ENCODE measurements at regions not wholly inside any gene's neighbourhood (a gene's known extent, or its start where the extent isn't known, plus 50 kb on each side); places are given as distances from the start of the nearest gene placed in this dataset.

DNA sequence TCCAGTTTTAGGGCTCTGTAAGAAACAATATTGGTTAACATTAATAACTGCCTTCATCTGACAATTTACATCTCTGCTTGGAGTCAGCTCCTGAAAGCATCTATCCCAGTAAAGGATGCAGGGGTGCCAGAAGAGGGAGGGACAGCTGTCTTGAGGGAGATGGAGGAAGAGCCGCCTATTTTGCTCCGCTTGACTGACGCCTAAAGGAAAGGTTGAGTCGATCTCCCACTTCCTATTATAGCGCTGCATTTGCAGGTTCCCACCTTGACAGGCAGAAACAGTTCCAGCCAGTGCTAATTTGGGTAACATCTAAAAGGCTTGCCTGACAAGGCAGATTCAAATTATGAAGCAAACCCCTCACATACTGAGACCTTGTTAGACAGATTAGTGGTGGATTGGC is 374.6 kb downstream of the SPATA31D1 start:
- TF ChIP-seq, protein P1, sequence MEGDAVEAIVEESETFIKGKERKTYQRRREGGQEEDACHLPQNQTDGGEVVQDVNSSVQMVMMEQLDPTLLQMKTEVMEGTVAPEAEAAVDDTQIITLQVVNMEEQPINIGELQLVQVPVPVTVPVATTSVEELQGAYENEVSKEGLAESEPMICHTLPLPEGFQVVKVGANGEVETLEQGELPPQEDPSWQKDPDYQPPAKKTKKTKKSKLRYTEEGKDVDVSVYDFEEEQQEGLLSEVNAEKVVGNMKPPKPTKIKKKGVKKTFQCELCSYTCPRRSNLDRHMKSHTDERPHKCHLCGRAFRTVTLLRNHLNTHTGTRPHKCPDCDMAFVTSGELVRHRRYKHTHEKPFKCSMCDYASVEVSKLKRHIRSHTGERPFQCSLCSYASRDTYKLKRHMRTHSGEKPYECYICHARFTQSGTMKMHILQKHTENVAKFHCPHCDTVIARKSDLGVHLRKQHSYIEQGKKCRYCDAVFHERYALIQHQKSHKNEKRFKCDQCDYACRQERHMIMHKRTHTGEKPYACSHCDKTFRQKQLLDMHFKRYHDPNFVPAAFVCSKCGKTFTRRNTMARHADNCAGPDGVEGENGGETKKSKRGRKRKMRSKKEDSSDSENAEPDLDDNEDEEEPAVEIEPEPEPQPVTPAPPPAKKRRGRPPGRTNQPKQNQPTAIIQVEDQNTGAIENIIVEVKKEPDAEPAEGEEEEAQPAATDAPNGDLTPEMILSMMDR (conservative IDR thresholded peaks at IDR 0.05; ENCODE audit: control insufficient read depth, insufficient read depth, low read depth, low read length): no peak
- no peak for DNase-seq (ENCODE audit: low read depth)
- H3K4me3 ChIP-seq (ENCODE audit: control insufficient read depth, low read depth, low read length): no peak overlapping the region

DNA sequence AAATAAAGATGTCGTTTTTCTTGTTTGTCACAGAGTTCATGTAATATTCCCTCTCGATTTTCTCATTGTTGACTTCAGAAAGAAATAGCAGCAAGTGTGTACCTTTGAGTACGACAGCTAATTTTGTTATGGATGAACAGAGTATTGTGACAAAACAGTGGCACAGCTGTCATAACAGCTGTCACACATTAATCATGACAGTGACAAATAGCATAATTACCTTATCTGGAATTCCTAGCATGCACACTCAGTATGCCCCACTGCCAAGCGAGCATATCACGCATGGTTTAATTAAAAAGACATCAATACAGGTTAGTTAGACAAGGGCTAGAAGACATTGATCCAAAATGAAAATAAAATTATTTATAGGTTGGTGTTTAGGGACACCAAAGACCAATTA is 375.1 kb downstream of the SPATA31D1 start:
- DNase-seq (ENCODE audit: low read depth): no peak
- no peak overlapping the region for H3K4me3 ChIP-seq (ENCODE audit: control insufficient read depth, low read depth, low read length)
- TF ChIP-seq, protein P1 (conservative IDR thresholded peaks at IDR 0.05; ENCODE audit: control insufficient read depth, insufficient read depth, low read depth, low read length): no peak

DNA sequence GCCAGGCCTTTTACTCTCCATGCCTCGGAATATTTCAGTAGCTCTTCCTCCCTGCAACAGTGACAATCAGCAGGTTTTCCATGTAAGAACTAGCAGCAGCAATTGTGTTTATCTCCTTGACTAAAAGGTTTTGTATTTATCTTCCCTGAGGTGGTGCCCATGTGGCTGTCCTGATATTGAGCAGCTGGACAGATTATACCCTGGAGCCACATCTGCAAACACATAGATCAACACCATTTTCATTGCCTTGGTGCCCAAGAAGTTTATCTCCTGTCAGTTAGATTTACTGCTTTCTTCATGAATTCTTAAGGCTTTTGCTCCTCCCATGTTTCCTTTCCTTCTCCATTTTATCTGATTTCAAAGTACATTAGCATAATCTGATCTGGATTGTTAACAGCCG is 378.4 kb downstream of the SPATA31D1 start:
- H3K4me3 ChIP-seq (ENCODE audit: control insufficient read depth, low read depth, low read length): no peak overlapping the region
- no peak for DNase-seq (ENCODE audit: low read depth)
- TF ChIP-seq, protein P1 (conservative IDR thresholded peaks at IDR 0.05; ENCODE audit: control insufficient read depth, insufficient read depth, low read depth, low read length): no peak

DNA sequence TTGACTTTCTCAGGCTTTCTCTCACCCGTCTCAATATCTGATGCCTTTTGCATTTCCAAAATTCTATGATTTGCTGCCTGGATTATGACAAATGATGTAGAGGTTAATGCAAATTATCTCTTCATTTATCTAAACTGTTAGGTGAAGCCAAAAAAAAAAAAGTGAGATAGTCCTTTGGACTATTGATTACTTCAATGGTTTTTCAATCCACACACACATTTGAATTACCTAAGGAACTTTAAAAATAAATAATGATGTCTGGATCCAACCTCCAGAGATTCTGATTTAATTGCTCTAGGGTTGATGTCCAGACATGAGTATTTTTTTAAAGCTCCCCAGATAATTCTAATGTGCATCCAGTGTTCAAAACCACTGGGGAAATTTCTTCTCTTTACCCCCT is 379.4 kb downstream of the SPATA31D1 start:
- TF ChIP-seq, protein P1 (conservative IDR thresholded peaks at IDR 0.05; ENCODE audit: control insufficient read depth, insufficient read depth, low read depth, low read length): no peak
- H3K4me3 ChIP-seq (ENCODE audit: control insufficient read depth, low read depth, low read length): no peak overlapping the region
- no peak for DNase-seq (ENCODE audit: low read depth)

DNA sequence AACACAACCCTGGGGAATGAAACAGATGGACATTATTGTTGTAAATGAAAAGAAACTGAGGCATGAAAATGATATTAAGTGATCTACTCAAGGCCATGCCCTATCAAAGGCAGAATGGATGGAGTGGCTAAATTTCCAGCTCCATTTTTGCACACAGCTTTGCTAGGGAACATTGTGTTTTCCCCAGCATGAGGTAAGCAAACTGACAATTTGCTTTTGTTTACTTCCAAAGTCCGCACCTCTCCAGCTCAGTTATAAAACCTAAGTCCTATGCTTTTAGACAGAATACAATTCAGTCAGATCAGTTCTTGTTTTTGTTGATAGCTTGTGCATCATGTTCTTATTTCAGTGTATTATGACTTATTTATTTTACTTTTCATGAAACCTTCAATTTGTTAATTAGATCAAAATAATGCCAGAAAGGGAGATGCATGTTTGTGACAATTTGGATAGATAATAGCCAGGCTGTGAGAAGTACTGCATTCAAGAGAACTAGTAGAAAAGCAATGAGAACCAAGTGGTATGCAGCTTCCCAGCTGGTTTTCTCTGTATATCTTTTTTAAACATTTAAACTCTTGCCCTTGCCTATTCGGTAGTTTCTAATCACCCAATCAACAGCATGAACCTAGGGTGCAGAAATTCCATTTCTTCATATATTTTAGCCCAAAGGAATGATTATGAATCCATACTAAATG is 380.8 kb downstream of the SPATA31D1 start:
- TF ChIP-seq, protein P1 (conservative IDR thresholded peaks at IDR 0.05; ENCODE audit: control insufficient read depth, insufficient read depth, low read depth, low read length): no peak
- no peak for DNase-seq (ENCODE audit: low read depth)
- no peak overlapping the region for H3K4me3 ChIP-seq (ENCODE audit: control insufficient read depth, low read depth, low read length)

DNA sequence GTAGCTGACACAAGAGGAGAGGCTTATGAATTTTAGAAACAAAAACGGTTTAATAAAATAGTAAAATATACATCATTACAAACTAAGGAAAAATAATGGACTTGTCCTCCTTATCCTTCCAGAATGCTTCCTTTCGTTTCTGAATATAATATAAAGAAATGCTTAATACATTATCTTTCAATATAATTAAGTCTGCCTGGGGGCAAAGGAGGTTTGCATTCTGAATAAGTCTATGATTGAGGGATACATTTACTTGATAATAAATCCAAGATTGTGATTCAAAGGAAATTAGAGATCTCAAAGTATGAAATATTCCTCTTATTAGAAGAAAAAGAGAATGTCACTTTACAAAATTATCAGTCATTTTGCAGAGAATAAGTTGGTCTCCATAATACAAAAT is 386.5 kb downstream of the SPATA31D1 start:
- DNase-seq (ENCODE audit: low read depth): no peak
- TF ChIP-seq, protein P1 (conservative IDR thresholded peaks at IDR 0.05; ENCODE audit: control insufficient read depth, insufficient read depth, low read depth, low read length): no peak
- H3K4me3 ChIP-seq (ENCODE audit: control insufficient read depth, low read depth, low read length): no peak overlapping the region

Data from fibroblast of mammary gland (primary cell).